ENCODE measurements at regions not wholly inside any gene's neighbourhood (a gene's known extent, or its start where the extent isn't known, plus 50 kb on each side); places are given as distances from the start of the nearest gene placed in this dataset.
"Not testable (repeated sequence)": the region's sequence is repeated elsewhere in the genome, so short reads cannot be mapped to it uniquely, and the experiment has no call there.

DNA sequence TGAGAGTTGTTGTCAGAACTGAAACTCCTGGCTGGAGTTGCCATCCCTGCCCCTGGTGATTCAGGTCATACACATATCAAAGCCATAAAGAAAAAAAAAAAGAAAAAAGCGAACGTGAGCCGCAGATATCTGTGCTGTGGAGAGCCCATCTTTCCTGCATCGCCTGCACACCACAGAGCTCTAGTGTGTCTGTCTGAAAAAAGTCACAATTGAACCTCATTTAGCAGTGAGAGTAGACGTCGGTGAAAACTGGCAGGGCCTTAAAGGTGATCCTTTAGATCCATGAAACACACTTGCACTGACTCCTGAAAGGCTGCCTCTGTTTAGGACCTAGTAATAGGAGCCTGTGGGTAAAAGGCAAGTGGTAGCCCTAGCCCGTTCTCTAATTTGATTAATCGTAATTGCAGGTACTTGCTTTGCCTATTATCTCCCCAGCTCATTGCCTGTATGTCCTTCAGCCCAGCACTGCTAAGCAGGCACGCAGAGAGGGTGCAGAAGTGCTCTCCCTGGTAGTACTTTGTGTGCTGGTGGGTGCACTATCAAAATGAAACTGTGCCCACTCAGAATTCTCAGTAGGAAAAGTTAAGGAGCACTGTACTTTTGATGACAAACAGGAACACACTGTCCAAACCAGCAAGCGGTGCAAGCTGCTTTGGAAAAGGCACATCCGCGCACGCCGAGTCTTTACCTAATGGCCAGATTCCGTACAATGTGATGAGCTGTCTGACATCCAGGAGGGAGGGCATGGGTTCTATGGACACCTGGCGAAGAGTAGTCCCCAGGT is 103.5 kb upstream of the ASB18 start:
- Mint-ChIP-seq H3K4me3 (peak overlapping the region; percentile 4 to 76 (median 43)), H3K4me1 (peaks cover 13 to 41% (median 25%) of the 10 kb centered on the region in 4 donors), H3K27me3 (peaks cover 41% of the 10 kb centered on the region)

GRCh38 chr2:236369661-236370062 is 105.5 kb upstream of the ASB18 start:
- no peak overlapping the region for H3K4me3 Mint-ChIP-seq
- no peaks in the 10 kb centered on the region for H3K9me3 Mint-ChIP-seq
- H3K4me3 ChIP-seq (ENCODE audit: low read depth, low read length) = no peak overlapping the region
- peaks cover 30% of the 10 kb centered on the region for H3K4me1 ChIP-seq (ENCODE audit: control insufficient read depth, insufficient read depth, low read length, poor library complexity, severe bottlenecking)
- H3K36me3 Mint-ChIP-seq = no peaks in the 10 kb centered on the region
- H3K27me3 ChIP-seq (ENCODE audit: control insufficient read depth, insufficient read depth, low read length) = no peaks in the 10 kb centered on the region
- no peak for DNase-seq
- peak overlapping the region in 1 of 3 donors; percentile 25 for H3K27ac Mint-ChIP-seq
- no peaks in the 10 kb centered on the region for H3K9me3 ChIP-seq (ENCODE audit: control insufficient read depth in 2 of 2, low read length in 2 of 2)
- H3K36me3 ChIP-seq (ENCODE audit: control insufficient read depth, insufficient read depth, low read length) = no peaks in the 10 kb centered on the region
- H3K27me3 Mint-ChIP-seq = peaks cover 43% of the 10 kb centered on the region
- H3K27ac ChIP-seq (ENCODE audit: insufficient read depth, low read length, poor library complexity, severe bottlenecking) = no peak overlapping the region
- H3K4me1 Mint-ChIP-seq = peaks cover 13 to 39% (median 22%) of the 10 kb centered on the region in 4 donors
- ATAC-seq (ENCODE audit: low read depth in 2 of 2) = no peak

More for the DNA sequence above, 103.5 kb upstream of the ASB18 start:
- H3K9me3 ChIP-seq (ENCODE audit: control insufficient read depth in 2 of 2, low read length in 2 of 2) = no peaks in the 10 kb centered on the region
- no peaks in the 10 kb centered on the region for H3K36me3 ChIP-seq (ENCODE audit: control insufficient read depth, insufficient read depth, low read length)
- H3K27me3 ChIP-seq (ENCODE audit: control insufficient read depth, insufficient read depth, low read length) = peaks cover 8% of the 10 kb centered on the region
- ATAC-seq (ENCODE audit: low read depth in 2 of 2) (no peak), DNase-seq (no peak)
- no peak overlapping the region for H3K4me3 ChIP-seq (ENCODE audit: low read depth, low read length)
- Mint-ChIP-seq H3K9me3 (no peaks in the 10 kb centered on the region), H3K27ac (peak overlapping the region in 1 of 3 donors; percentile 39), H3K36me3 (no peaks in the 10 kb centered on the region)
- peaks cover 30% of the 10 kb centered on the region for H3K4me1 ChIP-seq (ENCODE audit: control insufficient read depth, insufficient read depth, low read length, poor library complexity, severe bottlenecking)
- H3K27ac ChIP-seq (ENCODE audit: insufficient read depth, low read length, poor library complexity, severe bottlenecking) = no peak overlapping the region

DNA sequence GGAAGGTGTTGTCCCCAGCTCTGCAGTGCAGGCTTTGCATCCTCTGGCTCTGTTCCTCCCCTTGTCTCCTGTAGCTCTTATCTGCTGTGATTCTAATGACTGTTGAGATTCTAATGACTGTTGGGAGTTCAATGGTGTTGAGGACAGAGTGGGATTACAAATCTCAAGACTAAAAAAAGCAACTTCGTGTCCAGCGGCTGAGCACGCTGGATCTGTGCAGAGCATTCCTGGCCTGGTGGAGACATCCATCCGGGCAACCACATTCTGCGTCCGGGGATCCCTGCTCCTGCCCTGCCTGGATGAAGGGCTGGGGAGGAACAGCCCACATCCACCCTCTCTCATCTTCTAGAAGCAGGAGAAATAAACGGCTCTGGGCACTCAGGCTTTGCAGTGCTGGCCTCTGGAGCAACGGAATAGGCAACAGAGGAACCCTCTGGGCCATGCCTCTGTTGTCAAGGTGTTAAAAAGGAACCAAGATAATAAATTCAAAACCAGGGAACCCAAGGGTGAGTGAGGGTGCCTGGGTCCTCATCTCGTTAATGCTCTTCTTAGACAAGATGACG is 106.7 kb upstream of the ASB18 start:
- Mint-ChIP-seq H3K36me3 (no peaks in the 10 kb centered on the region), H3K27me3 (peaks cover 38% of the 10 kb centered on the region), H3K9me3 (no peaks in the 10 kb centered on the region), H3K4me1 (peaks cover 11 to 26% (median 15%) of the 10 kb centered on the region in 4 donors), H3K4me3 (no peak overlapping the region), H3K27ac (no peak overlapping the region)
- ATAC-seq (ENCODE audit: low read depth in 2 of 2) (no peak), DNase-seq (no peak)
- H3K4me3 ChIP-seq (ENCODE audit: low read depth, low read length) = no peak overlapping the region
- H3K27me3 ChIP-seq (ENCODE audit: control insufficient read depth, insufficient read depth, low read length) = no peaks in the 10 kb centered on the region
- no peak overlapping the region for H3K27ac ChIP-seq (ENCODE audit: insufficient read depth, low read length, poor library complexity, severe bottlenecking)
- H3K9me3 ChIP-seq (ENCODE audit: control insufficient read depth in 2 of 2, low read length in 2 of 2) = no peaks in the 10 kb centered on the region
- H3K4me1 ChIP-seq (ENCODE audit: control insufficient read depth, insufficient read depth, low read length, poor library complexity, severe bottlenecking) = peaks cover 21% of the 10 kb centered on the region
- H3K36me3 ChIP-seq (ENCODE audit: control insufficient read depth, insufficient read depth, low read length) = no peaks in the 10 kb centered on the region

- H3K9me3 Mint-ChIP-seq = no peaks in the 10 kb centered on the region
- no peak overlapping the region for H3K27ac Mint-ChIP-seq
- peaks cover 2% of the 10 kb centered on the region for H3K27me3 ChIP-seq (ENCODE audit: control insufficient read depth, insufficient read depth, low read length)
- no peak overlapping the region for H3K4me3 Mint-ChIP-seq
- no peak overlapping the region for H3K27ac ChIP-seq (ENCODE audit: insufficient read depth, low read length, poor library complexity, severe bottlenecking)
- peaks cover 11% of the 10 kb centered on the region for H3K27me3 Mint-ChIP-seq
- H3K4me1 Mint-ChIP-seq = peaks cover 0 to 2% (median under 1%) of the 10 kb centered on the region in 4 donors
- H3K36me3 ChIP-seq (ENCODE audit: control insufficient read depth, insufficient read depth, low read length) = no peaks in the 10 kb centered on the region
- no peak for DNase-seq
- no peak overlapping the region for H3K4me3 ChIP-seq (ENCODE audit: low read depth, low read length)
- no peaks in the 10 kb centered on the region for H3K4me1 ChIP-seq (ENCODE audit: control insufficient read depth, insufficient read depth, low read length, poor library complexity, severe bottlenecking)
- H3K9me3 ChIP-seq (ENCODE audit: control insufficient read depth in 2 of 2, low read length in 2 of 2) = no peaks in the 10 kb centered on the region
- ATAC-seq (ENCODE audit: low read depth in 2 of 2) = no peak
- H3K36me3 Mint-ChIP-seq = no peaks in the 10 kb centered on the region
These were observed 111.8 kb upstream of the ASB18 start for GRCh38 chr2:236375973-236376476.

- Mint-ChIP-seq H3K36me3 (no peaks in the 10 kb centered on the region), H3K4me3 (no peak overlapping the region), H3K4me1 (peaks cover 3 to 6% (median 4%) of the 10 kb centered on the region in 4 donors), H3K27me3 (peaks cover 7% of the 10 kb centered on the region), H3K9me3 (no peaks in the 10 kb centered on the region), H3K27ac (no peak overlapping the region)
- no peak overlapping the region for H3K27ac ChIP-seq (ENCODE audit: insufficient read depth, low read length, poor library complexity, severe bottlenecking)
- ATAC-seq (ENCODE audit: low read depth in 2 of 2) (no peak), DNase-seq (no peak)
- no peak overlapping the region for H3K4me3 ChIP-seq (ENCODE audit: low read depth, low read length)
- peaks cover 2% of the 10 kb centered on the region for H3K27me3 ChIP-seq (ENCODE audit: control insufficient read depth, insufficient read depth, low read length)
- H3K9me3 ChIP-seq (ENCODE audit: control insufficient read depth in 2 of 2, low read length in 2 of 2) = no peaks in the 10 kb centered on the region
- H3K36me3 ChIP-seq (ENCODE audit: control insufficient read depth, insufficient read depth, low read length) = no peaks in the 10 kb centered on the region
- no peaks in the 10 kb centered on the region for H3K4me1 ChIP-seq (ENCODE audit: control insufficient read depth, insufficient read depth, low read length, poor library complexity, severe bottlenecking)
These were observed 112.5 kb upstream of the ASB18 start for GRCh38 chr2:236376566-236377244.

GRCh38 chr2:236380051-236380612 is 115.9 kb upstream of the ASB18 start:
- Histone ChIP-seq H3K36me3 (ENCODE audit: control insufficient read depth, insufficient read depth, low read length) (no peaks in the 10 kb centered on the region), H3K4me3 (ENCODE audit: low read depth, low read length) (no peak overlapping the region), H3K4me1 (ENCODE audit: control insufficient read depth, insufficient read depth, low read length, poor library complexity, severe bottlenecking) (no peaks in the 10 kb centered on the region), H3K9me3 (ENCODE audit: control insufficient read depth in 2 of 2, low read length in 2 of 2) (no peaks in the 10 kb centered on the region), H3K27ac (ENCODE audit: insufficient read depth, low read length, poor library complexity, severe bottlenecking) (no peak overlapping the region), H3K27me3 (ENCODE audit: control insufficient read depth, insufficient read depth, low read length) (peaks cover 2% of the 10 kb centered on the region)
- no peaks in the 10 kb centered on the region for H3K36me3 Mint-ChIP-seq
- DNase-seq (no peak), ATAC-seq (ENCODE audit: low read depth in 2 of 2) (no peak)
- H3K4me3 Mint-ChIP-seq = no peak overlapping the region
- H3K27ac Mint-ChIP-seq = no peak overlapping the region
- H3K4me1 Mint-ChIP-seq = peaks cover 6 to 8% (median 8%) of the 10 kb centered on the region in 4 donors
- H3K27me3 Mint-ChIP-seq = no peaks in the 10 kb centered on the region
- H3K9me3 Mint-ChIP-seq = peaks cover 0 to 6% (median 0%) of the 10 kb centered on the region in 7 donors

DNA sequence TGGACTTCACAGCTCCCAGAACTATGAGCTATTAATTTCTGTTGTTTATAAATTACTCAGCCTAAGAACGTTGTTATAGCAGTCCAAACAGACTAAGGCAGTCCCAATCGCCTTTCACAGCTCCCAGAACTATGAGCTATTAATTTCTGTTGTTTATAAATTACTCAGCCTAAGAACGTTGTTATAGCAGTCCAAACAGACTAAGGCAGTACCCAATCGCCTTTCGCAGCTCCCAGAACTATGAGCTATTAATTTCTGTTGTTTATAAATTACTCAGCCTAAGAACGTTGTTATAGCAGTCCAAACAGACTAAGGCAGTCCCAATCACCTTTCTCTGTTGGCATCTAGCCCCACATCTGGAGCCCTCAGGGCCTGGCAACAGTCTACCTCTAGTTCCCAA is 117.0 kb upstream of the ASB18 start:
- not testable (repeated sequence) for H3K27ac Mint-ChIP-seq; H3K4me3 Mint-ChIP-seq; H3K9me3 Mint-ChIP-seq; H3K9me3 ChIP-seq (ENCODE audit: control insufficient read depth in 2 of 2, low read length in 2 of 2); H3K27me3 Mint-ChIP-seq; H3K4me1 Mint-ChIP-seq; DNase-seq; H3K4me1 ChIP-seq (ENCODE audit: control insufficient read depth, insufficient read depth, low read length, poor library complexity, severe bottlenecking); H3K27me3 ChIP-seq (ENCODE audit: control insufficient read depth, insufficient read depth, low read length); H3K36me3 ChIP-seq (ENCODE audit: control insufficient read depth, insufficient read depth, low read length); H3K27ac ChIP-seq (ENCODE audit: insufficient read depth, low read length, poor library complexity, severe bottlenecking); H3K4me3 ChIP-seq (ENCODE audit: low read depth, low read length); H3K36me3 Mint-ChIP-seq; ATAC-seq (ENCODE audit: low read depth in 2 of 2)
